ENCODE measurements at regions not wholly inside any gene's neighbourhood (a gene's known extent, or its start where the extent isn't known, plus 50 kb on each side); places are given as distances from the start of the nearest gene placed in this dataset.

- intact Hi-C loops (cut with DNase I; ENCODE audit: low total_unique reads) = no loop called here
- Histone ChIP-seq H3K4me1 (no peaks in the 10 kb centered on the region), H3K27me3 (no peaks in the 10 kb centered on the region), H3K27ac (no peak overlapping the region), H3K4me3 (no peak overlapping the region), H3K36me3 (no peaks in the 10 kb centered on the region), H3K9me3 (no peaks in the 10 kb centered on the region)
- DNase-seq (ENCODE audit: low spot score in 2 of 2) = no peak
- TF ChIP-seq POLR2A (IDR thresholded peaks at IDR 0.05) = no peak
- TF ChIP-seq POLR2AphosphoS5 (IDR thresholded peaks at IDR 0.05) = no peak
Measured at GRCh38 chr12:75756771-75757170, 245.4 kb upstream of the KRR1 start.

- Histone ChIP-seq H3K4me1 (no peaks in the 10 kb centered on the region), H3K27me3 (no peaks in the 10 kb centered on the region), H3K27ac (no peak overlapping the region), H3K4me3 (no peak overlapping the region), H3K9me3 (no peaks in the 10 kb centered on the region), H3K36me3 (no peaks in the 10 kb centered on the region)
- intact Hi-C loops (cut with DNase I; ENCODE audit: low total_unique reads) = no loop called here
- TF ChIP-seq CTCF (IDR thresholded peaks at IDR 0.05) = no peak
- TF ChIP-seq POLR2A (IDR thresholded peaks at IDR 0.05) = no peak
- no peak for TF ChIP-seq POLR2AphosphoS5 (IDR thresholded peaks at IDR 0.05)
- no peak for DNase-seq (ENCODE audit: low spot score in 2 of 2)
Measured at GRCh38 chr12:75756111-75756510, 244.7 kb upstream of the KRR1 start.

DNA sequence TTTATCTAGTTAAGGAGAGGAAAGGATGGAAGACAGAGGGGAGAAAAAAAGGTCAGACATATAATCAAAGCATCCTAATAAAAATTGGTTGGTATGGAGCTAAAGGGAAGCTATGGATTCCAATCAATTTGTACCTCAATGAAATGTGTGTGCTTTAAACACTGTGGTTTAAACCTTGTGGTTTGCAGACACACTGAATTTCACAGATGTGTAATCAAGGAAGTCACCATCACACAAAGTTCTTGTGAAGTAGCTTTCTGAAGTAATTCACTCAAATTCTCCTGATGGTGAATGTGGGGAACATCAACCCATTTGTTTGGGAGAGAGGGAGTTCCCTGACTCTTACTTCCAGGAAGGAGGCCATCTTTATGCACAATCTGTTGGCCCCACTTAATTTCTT is 243.3 kb upstream of the KRR1 start:
- TF ChIP-seq CTCF (IDR thresholded peaks at IDR 0.05) (no peak), POLR2AphosphoS5 (IDR thresholded peaks at IDR 0.05) (no peak), POLR2A (IDR thresholded peaks at IDR 0.05) (no peak)
- no peak overlapping the region for H3K4me3 ChIP-seq
- H3K27ac ChIP-seq = no peak overlapping the region
- no peak for DNase-seq (ENCODE audit: low spot score in 2 of 2)
- no peaks in the 10 kb centered on the region for H3K36me3 ChIP-seq
- intact Hi-C loops (cut with DNase I; ENCODE audit: low total_unique reads) = no loop called here
- H3K4me1 ChIP-seq = no peaks in the 10 kb centered on the region
- no peaks in the 10 kb centered on the region for H3K9me3 ChIP-seq
- H3K27me3 ChIP-seq = no peaks in the 10 kb centered on the region

DNA sequence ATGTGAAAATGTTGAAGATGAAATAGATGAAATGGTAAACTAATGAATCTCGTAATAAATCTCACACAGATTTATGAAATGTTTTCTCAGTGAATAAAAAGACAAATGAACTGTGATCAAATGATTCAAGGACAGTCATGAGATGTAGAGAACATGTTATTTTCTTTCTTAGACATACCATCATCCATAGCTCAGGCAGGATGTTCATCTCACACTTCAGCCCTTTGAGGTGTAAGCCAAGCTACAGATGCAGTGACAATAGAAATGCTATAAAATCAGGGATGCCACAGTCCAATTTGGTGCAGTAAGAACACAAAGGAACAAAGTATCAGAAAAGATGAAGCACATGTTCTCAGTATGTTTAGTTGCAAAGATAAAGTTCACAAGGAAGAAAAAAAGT is 242.7 kb upstream of the KRR1 start:
- H3K36me3 ChIP-seq = no peaks in the 10 kb centered on the region
- H3K9me3 ChIP-seq = no peaks in the 10 kb centered on the region
- no peaks in the 10 kb centered on the region for H3K27me3 ChIP-seq
- TF ChIP-seq CTCF (IDR thresholded peaks at IDR 0.05) = no peak
- TF ChIP-seq POLR2AphosphoS5 (IDR thresholded peaks at IDR 0.05) = no peak
- no peak for TF ChIP-seq POLR2A (IDR thresholded peaks at IDR 0.05)
- no peak overlapping the region for H3K27ac ChIP-seq
- DNase-seq (ENCODE audit: low spot score in 2 of 2) = no peak
- no peak overlapping the region for H3K4me3 ChIP-seq
- intact Hi-C loops (cut with DNase I; ENCODE audit: low total_unique reads) = no loop called here
- no peaks in the 10 kb centered on the region for H3K4me1 ChIP-seq

DNA sequence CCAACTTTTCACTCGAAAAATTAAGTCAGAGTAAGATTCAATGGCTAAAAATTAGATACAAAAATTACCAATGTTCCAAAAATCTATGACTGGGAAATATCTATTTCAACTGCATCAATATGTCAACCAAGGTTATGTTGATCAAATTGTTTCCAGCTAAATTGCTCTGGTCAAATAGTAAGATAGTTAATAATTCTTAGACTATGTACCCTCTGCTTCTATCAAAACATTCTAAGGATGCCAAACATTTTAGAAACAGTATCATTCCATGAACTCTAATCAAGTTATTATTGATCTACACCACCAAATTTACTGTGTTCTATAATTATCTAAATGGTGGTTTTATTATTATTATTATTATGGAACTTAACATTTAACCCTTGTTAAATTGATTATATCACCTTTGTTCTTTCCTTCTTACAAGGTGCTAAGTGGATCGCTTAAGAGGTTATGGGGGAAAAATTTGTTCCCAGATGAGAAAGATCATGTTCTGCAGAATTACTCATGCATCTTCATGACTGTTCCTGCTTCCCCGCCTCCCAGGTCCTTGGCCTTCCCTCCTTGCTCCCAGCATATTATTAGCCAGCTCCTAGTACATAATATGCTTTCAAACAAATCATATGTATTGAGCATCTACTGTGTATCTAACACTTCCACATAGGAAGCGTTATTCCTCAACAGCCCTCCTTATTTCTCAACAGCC is 240.5 kb upstream of the KRR1 start:
- intact Hi-C loops (cut with DNase I; ENCODE audit: low total_unique reads) = no loop called here
- Histone ChIP-seq H3K27ac (no peak overlapping the region), H3K9me3 (no peaks in the 10 kb centered on the region)

More for the DNA sequence above, 240.5 kb upstream of the KRR1 start:
- Histone ChIP-seq H3K27me3 (no peaks in the 10 kb centered on the region), H3K4me3 (no peak overlapping the region), H3K4me1 (no peaks in the 10 kb centered on the region), H3K36me3 (no peaks in the 10 kb centered on the region)
- TF ChIP-seq CTCF (IDR thresholded peaks at IDR 0.05) = no peak
- TF ChIP-seq POLR2AphosphoS5 (IDR thresholded peaks at IDR 0.05) = no peak
- TF ChIP-seq POLR2A (IDR thresholded peaks at IDR 0.05) = no peak
- no peak for DNase-seq (ENCODE audit: low spot score in 2 of 2)

Measured in breast epithelium (tissue), 4 donors.